Panc1 (cell line): ENCODE measurements at regions not wholly inside any gene's neighbourhood (a gene's known extent, or its start where the extent isn't known, plus 50 kb on each side); places are given as distances from the start of the nearest gene placed in this dataset.

Experiments used
- ATAC-seq: fragments of 200-7000 bp; cut with Tn5 transposase; 2 replicates; pipeline ENCODE4 v1.9.1; 2020; ENCODE audit warnings: mild to moderate bottlenecking, moderate library complexity
- BruUV-seq: library from RNA; stranded (reverse); fragments of 400-500 nt; replicated peaks from 2 replicates; lab custom pipeline; 2021; lab: Mats Ljungman, UMichigan
- CTCF ChIA-PET: fragments of 300-600 bp; sonication (Branson Sonifier 250); formaldehyde crosslinking; loops from one replicate; lab custom pipeline; 2022; ENCODE audit warnings: antibody characterized with exemption; lab: Charles Lee
- POLR2A ChIA-PET: fragments of 300-600 bp; sonication (Branson Sonifier 250); formaldehyde crosslinking; loops from one replicate; lab custom pipeline; 2022; ENCODE audit warnings: antibody characterized with exemption; lab: Charles Lee
- DNase-seq: peaks from one replicate; pipeline ENCODE4 v3.0.0-alpha.2; 2010; ENCODE audit warnings: low read depth, low spot score
- H3K27ac ChIP-seq: 2 replicates; pipeline ENCODE4 v1.5.1; 2011; ENCODE audit warnings: mild to moderate bottlenecking, low read length, inconsistent platforms
- H3K27me3 ChIP-seq: fragments of 200-500 bp; sonication (Bioruptor generic); 2 replicates; pipeline ENCODE4 v1.6.0; 2014; ENCODE audit warnings: low read length, inconsistent platforms; ENCODE audit not compliant: control insufficient read depth, insufficient read depth
- H3K36me3 ChIP-seq: fragments of 200-500 bp; sonication (Bioruptor generic); 2 replicates; pipeline ENCODE4 v1.5.1; 2014; ENCODE audit warnings: inconsistent platforms, mild to moderate bottlenecking, low read length, moderate library complexity; ENCODE audit not compliant: control insufficient read depth, insufficient read depth
- H3K4me1 ChIP-seq: 2 replicates; pipeline ENCODE4 v1.5.1; 2011; ENCODE audit warnings: inconsistent platforms, mild to moderate bottlenecking, low read length, moderate library complexity; ENCODE audit not compliant: control insufficient read depth, insufficient read depth
- H3K4me3 ChIP-seq, 2 experiments: 2 replicates each; pipeline ENCODE4 v1.5.1; 2011 to 2012; ENCODE audit warnings: low read depth in 2 of 2, low read length in 2 of 2, mild to moderate bottlenecking in 2 of 2, inconsistent platforms in 1 of 2, moderate library complexity in 1 of 2
- H3K9me3 ChIP-seq: fragments of 200-500 bp; sonication (Bioruptor generic); 2 replicates; pipeline ENCODE4 v1.5.1; 2014; ENCODE audit warnings: low read depth, mild to moderate bottlenecking, inconsistent platforms, low read length, moderate library complexity; ENCODE audit not compliant: control insufficient read depth, insufficient read depth
- POLR2AphosphoS5 ChIP-seq: IDR thresholded peaks from 2 replicates; pipeline ENCODE4 v1.6.1; 2012; ENCODE audit warnings: mild to moderate bottlenecking, low read depth, low read length, moderate library complexity
- SIN3A ChIP-seq: IDR thresholded peaks from 2 replicates; pipeline ENCODE4 v1.6.1; 2012; ENCODE audit warnings: low read depth, mild to moderate bottlenecking, low read length, moderate library complexity, borderline replicate concordance; ENCODE audit not compliant: insufficient read depth
- TCF7L2 ChIP-seq: IDR thresholded peaks from 2 replicates; pipeline ENCODE4 v1.6.1; 2011; ENCODE audit warnings: mild to moderate bottlenecking, low read depth, low read length, inconsistent platforms
- in situ Hi-C: cut with HindIII; loops from 2 replicates; pipeline ENCODE4 v1.10.0; 2016; ENCODE audit warnings: low sequenced_read_pairs, low pct_unique_long_range_greater_than_20kb
- intact Hi-C: fragments of 100-400 bp; cut with micrococcal nuclease; formaldehyde crosslinking; loops from one replicate; pipeline ENCODE4 v1.10.0; 2022; ENCODE audit not compliant: unreplicated experiment
- TF ChIP-seq, protein P1 (sequence below): fragments of 450-650 bp; IDR thresholded peaks from 2 replicates; pipeline ENCODE4 v1.5.1; 2017; ENCODE audit warnings: mild to moderate bottlenecking
- TF ChIP-seq, protein P2 (sequence below), 2 experiments: IDR thresholded peaks; 2 replicates each; pipeline ENCODE4 v1.6.1; 2011 to 2012; ENCODE audit warnings: low read depth in 2 of 2, control low read depth in 1 of 2, low read length in 1 of 2, mild to moderate bottlenecking in 1 of 2, moderate library complexity in 1 of 2; ENCODE audit not compliant: insufficient read depth in 1 of 2

DNA sequence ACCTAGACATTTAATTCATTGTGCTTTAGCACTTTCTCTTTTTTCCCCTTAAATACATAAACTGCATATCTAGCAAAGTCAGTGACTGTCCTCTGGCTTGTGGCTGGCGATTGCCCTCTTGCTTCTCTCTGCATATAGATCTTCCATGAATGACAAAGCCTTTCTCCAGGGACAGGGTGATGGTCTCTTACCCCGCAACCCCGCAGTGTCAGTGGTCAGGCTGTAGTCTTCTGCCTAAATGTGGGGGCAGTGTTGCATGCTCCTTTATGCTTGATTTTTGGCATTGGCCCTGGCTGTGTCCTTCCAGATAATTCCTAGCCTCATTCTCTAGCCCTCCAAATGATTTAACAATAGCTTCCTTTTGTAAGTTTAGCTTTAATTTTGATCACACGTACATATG lies 407.8 kb downstream of the GABRB3 start:
- intact Hi-C loops: no loop called here
- no peaks in the 10 kb centered on the region; the same call in 1 of the 2 replicates for H3K9me3 ChIP-seq
- ChIA-PET CTCF (no interaction called here), POLR2A (no interaction called here)
- in situ Hi-C loops: no loop called here
- DNase-seq (no peak), ATAC-seq (no peak)
- no peaks in the 10 kb centered on the region for H3K27me3 ChIP-seq
- no TSS peak for BruUV-seq
- no peaks in the 10 kb centered on the region for H3K4me1 ChIP-seq
- TF ChIP-seq TCF7L2: no peak
- TF ChIP-seq, protein P1, sequence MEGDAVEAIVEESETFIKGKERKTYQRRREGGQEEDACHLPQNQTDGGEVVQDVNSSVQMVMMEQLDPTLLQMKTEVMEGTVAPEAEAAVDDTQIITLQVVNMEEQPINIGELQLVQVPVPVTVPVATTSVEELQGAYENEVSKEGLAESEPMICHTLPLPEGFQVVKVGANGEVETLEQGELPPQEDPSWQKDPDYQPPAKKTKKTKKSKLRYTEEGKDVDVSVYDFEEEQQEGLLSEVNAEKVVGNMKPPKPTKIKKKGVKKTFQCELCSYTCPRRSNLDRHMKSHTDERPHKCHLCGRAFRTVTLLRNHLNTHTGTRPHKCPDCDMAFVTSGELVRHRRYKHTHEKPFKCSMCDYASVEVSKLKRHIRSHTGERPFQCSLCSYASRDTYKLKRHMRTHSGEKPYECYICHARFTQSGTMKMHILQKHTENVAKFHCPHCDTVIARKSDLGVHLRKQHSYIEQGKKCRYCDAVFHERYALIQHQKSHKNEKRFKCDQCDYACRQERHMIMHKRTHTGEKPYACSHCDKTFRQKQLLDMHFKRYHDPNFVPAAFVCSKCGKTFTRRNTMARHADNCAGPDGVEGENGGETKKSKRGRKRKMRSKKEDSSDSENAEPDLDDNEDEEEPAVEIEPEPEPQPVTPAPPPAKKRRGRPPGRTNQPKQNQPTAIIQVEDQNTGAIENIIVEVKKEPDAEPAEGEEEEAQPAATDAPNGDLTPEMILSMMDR: no peak
- no peak overlapping the region for H3K4me3 ChIP-seq
- no peaks in the 10 kb centered on the region for H3K36me3 ChIP-seq
- no peak overlapping the region for H3K27ac ChIP-seq

DNA sequence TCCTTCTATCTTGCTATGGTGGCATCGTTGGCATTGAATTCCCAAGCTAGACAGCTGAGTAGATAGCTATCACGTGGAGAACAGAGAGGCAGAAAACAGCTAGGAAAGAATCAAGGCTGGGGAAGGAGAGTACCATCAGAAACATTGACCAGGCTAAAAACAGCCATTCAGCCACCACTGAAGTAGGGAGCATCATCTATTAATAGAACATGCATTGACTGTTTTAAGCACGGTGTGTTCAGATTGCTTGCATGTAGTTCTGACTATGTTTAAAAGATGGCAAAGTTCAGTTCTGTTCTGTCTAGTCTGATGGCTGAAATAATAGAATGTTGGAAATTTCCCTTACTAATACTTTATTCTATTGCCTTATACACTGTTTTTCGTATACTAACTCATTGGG lies 413.0 kb downstream of the GABRB3 start:
- no peak overlapping the region for H3K4me3 ChIP-seq
- ChIA-PET CTCF (no interaction called here), POLR2A (no interaction called here)
- no peak for ATAC-seq
- H3K4me1 ChIP-seq: no peaks in the 10 kb centered on the region
- no peaks in the 10 kb centered on the region for H3K27me3 ChIP-seq
- no peaks in the 10 kb centered on the region for H3K36me3 ChIP-seq
- no peak for DNase-seq
- intact Hi-C loops: no loop called here
- no TSS peak for BruUV-seq
- no peaks in the 10 kb centered on the region for H3K9me3 ChIP-seq
- TF ChIP-seq TCF7L2: no peak
- TF ChIP-seq, protein P2, sequence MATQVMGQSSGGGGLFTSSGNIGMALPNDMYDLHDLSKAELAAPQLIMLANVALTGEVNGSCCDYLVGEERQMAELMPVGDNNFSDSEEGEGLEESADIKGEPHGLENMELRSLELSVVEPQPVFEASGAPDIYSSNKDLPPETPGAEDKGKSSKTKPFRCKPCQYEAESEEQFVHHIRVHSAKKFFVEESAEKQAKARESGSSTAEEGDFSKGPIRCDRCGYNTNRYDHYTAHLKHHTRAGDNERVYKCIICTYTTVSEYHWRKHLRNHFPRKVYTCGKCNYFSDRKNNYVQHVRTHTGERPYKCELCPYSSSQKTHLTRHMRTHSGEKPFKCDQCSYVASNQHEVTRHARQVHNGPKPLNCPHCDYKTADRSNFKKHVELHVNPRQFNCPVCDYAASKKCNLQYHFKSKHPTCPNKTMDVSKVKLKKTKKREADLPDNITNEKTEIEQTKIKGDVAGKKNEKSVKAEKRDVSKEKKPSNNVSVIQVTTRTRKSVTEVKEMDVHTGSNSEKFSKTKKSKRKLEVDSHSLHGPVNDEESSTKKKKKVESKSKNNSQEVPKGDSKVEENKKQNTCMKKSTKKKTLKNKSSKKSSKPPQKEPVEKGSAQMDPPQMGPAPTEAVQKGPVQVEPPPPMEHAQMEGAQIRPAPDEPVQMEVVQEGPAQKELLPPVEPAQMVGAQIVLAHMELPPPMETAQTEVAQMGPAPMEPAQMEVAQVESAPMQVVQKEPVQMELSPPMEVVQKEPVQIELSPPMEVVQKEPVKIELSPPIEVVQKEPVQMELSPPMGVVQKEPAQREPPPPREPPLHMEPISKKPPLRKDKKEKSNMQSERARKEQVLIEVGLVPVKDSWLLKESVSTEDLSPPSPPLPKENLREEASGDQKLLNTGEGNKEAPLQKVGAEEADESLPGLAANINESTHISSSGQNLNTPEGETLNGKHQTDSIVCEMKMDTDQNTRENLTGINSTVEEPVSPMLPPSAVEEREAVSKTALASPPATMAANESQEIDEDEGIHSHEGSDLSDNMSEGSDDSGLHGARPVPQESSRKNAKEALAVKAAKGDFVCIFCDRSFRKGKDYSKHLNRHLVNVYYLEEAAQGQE (IDR thresholded peaks at IDR 0.05; ENCODE audit: insufficient read depth in 1 of 2, low read depth in 2 of 2, low read length in 1 of 2): no peak
- TF ChIP-seq POLR2AphosphoS5: no peak
- TF ChIP-seq, protein P1: no peak
- no peak for TF ChIP-seq SIN3A
- H3K27ac ChIP-seq: no peak overlapping the region
- in situ Hi-C loops: no loop called here
